Ishikawa (cell line): ENCODE measurements at regions not wholly inside any gene's neighbourhood (a gene's known extent, or its start where the extent isn't known, plus 50 kb on each side); places are given as distances from the start of the nearest gene placed in this dataset.

Experiments used
- CEBPB ChIP-seq: IDR thresholded peaks from 2 replicates; pipeline ENCODE4 v1.6.1; 2012
- CREB1 ChIP-seq: IDR thresholded peaks from 2 replicates; pipeline ENCODE4 v1.6.1; 2012; ENCODE audit warnings: low read depth
- EGR1 ChIP-seq: IDR thresholded peaks from 2 replicates; pipeline ENCODE4 v1.6.1; 2012
- EP300 ChIP-seq: IDR thresholded peaks from 2 replicates; pipeline ENCODE4 v1.6.1; 2012; ENCODE audit warnings: borderline replicate concordance
- FOXM1 ChIP-seq: IDR thresholded peaks from 2 replicates; pipeline ENCODE4 v1.6.1; 2012; ENCODE audit warnings: low read depth, borderline replicate concordance
- NFIC ChIP-seq: IDR thresholded peaks from 2 replicates; pipeline ENCODE4 v1.6.1; 2012
- RAD21 ChIP-seq: IDR thresholded peaks from 2 replicates; pipeline ENCODE4 v1.6.1; 2012; ENCODE audit warnings: low read depth
- TAF1 ChIP-seq: IDR thresholded peaks from 2 replicates; pipeline ENCODE4 v1.6.1; 2012; ENCODE audit warnings: low read depth, mild to moderate bottlenecking
- TCF12 ChIP-seq: IDR thresholded peaks from 2 replicates; pipeline ENCODE4 v1.6.1; 2012; ENCODE audit warnings: low read depth
- TEAD4 ChIP-seq: IDR thresholded peaks from 2 replicates; pipeline ENCODE4 v1.6.1; 2012
- YY1 ChIP-seq: IDR thresholded peaks from 2 replicates; pipeline ENCODE4 v1.6.1; 2012; ENCODE audit warnings: low read depth
- ZBTB7A ChIP-seq: IDR thresholded peaks from 2 replicates; pipeline ENCODE4 v1.6.1; 2012; ENCODE audit warnings: low read depth
- TF ChIP-seq, protein P1 (sequence below): IDR thresholded peaks from 2 replicates; pipeline ENCODE4 v1.6.1; 2012; ENCODE audit warnings: low read depth, mild to moderate bottlenecking
- TF ChIP-seq, protein P2 (sequence below): IDR thresholded peaks from 2 replicates; pipeline ENCODE4 v1.6.1; 2012
- TF ChIP-seq, protein P3 (sequence below): IDR thresholded peaks from 2 replicates; pipeline ENCODE4 v1.6.1; 2012

DNA sequence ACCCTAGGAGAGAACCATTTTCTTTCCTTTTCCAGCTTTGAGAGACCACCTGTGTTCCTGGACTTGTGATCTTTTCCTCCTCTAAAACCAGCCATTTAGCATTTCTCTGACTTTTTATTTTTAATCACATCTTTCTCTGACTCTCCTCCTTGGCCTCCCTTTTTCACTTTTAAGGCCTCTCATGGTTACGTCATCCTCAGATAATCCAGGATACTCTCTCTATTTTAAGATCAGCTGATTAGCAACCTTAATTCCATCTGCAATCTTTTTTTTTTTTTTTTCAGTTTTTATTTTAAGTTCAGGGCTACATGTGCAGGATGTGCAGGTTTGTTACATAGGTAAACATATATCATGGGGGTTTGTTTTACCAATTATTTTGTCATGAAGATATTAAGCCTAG is 54.0 kb downstream of the RFPL4B start:
- TF ChIP-seq TAF1, result no peak
- no peak for TF ChIP-seq CREB1
- no peak for TF ChIP-seq EGR1
- TF ChIP-seq, protein P1, sequence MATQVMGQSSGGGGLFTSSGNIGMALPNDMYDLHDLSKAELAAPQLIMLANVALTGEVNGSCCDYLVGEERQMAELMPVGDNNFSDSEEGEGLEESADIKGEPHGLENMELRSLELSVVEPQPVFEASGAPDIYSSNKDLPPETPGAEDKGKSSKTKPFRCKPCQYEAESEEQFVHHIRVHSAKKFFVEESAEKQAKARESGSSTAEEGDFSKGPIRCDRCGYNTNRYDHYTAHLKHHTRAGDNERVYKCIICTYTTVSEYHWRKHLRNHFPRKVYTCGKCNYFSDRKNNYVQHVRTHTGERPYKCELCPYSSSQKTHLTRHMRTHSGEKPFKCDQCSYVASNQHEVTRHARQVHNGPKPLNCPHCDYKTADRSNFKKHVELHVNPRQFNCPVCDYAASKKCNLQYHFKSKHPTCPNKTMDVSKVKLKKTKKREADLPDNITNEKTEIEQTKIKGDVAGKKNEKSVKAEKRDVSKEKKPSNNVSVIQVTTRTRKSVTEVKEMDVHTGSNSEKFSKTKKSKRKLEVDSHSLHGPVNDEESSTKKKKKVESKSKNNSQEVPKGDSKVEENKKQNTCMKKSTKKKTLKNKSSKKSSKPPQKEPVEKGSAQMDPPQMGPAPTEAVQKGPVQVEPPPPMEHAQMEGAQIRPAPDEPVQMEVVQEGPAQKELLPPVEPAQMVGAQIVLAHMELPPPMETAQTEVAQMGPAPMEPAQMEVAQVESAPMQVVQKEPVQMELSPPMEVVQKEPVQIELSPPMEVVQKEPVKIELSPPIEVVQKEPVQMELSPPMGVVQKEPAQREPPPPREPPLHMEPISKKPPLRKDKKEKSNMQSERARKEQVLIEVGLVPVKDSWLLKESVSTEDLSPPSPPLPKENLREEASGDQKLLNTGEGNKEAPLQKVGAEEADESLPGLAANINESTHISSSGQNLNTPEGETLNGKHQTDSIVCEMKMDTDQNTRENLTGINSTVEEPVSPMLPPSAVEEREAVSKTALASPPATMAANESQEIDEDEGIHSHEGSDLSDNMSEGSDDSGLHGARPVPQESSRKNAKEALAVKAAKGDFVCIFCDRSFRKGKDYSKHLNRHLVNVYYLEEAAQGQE, result no peak
- no peak for TF ChIP-seq CEBPB
- TF ChIP-seq TCF12, result no peak
- TF ChIP-seq, protein P2, sequence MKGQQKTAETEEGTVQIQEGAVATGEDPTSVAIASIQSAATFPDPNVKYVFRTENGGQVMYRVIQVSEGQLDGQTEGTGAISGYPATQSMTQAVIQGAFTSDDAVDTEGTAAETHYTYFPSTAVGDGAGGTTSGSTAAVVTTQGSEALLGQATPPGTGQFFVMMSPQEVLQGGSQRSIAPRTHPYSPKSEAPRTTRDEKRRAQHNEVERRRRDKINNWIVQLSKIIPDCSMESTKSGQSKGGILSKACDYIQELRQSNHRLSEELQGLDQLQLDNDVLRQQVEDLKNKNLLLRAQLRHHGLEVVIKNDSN, result no peak
- no peak for TF ChIP-seq NFIC
- no peak for TF ChIP-seq RAD21
- TF ChIP-seq EP300, result no peak
- TF ChIP-seq ZBTB7A, result no peak
- no peak for TF ChIP-seq YY1
- no peak for TF ChIP-seq TEAD4
- TF ChIP-seq, protein P3, sequence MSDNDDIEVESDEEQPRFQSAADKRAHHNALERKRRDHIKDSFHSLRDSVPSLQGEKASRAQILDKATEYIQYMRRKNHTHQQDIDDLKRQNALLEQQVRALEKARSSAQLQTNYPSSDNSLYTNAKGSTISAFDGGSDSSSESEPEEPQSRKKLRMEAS, result no peak
- TF ChIP-seq FOXM1, result no peak

DNA sequence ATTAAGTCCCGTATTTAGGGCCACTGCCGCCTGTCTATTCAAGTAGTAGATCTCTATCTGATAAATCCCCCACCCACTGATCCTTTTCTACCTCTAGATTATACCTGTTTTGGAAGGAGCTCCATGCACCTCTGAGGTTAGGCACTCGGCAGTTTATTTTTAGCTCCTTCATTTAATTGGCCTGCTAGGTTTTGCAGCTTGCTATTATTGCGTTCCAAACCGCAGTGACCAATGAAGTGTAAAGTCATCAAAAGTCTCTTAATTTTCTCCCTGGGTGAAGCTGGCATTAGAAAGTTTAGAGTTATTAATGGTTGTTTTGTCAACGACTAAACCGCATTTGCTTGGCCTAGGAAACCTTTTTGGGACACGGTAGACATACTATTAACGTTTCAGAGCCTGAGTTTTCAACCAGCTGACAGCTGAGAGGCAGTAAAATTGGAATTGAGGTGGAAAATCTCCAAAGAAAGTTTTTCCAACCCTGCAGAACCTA is 60.0 kb downstream of the RFPL4B start:
- TF ChIP-seq TEAD4, result no peak
- TF ChIP-seq, protein P1, result no peak
- no peak for TF ChIP-seq TAF1
- no peak for TF ChIP-seq NFIC
- TF ChIP-seq CEBPB, result no peak
- TF ChIP-seq RAD21, result no peak
- TF ChIP-seq YY1, result no peak
- no peak for TF ChIP-seq FOXM1
- TF ChIP-seq ZBTB7A, result no peak
- no peak for TF ChIP-seq CREB1
- TF ChIP-seq, protein P3, result no peak
- TF ChIP-seq EGR1, result no peak
- TF ChIP-seq, protein P2, result no peak

DNA sequence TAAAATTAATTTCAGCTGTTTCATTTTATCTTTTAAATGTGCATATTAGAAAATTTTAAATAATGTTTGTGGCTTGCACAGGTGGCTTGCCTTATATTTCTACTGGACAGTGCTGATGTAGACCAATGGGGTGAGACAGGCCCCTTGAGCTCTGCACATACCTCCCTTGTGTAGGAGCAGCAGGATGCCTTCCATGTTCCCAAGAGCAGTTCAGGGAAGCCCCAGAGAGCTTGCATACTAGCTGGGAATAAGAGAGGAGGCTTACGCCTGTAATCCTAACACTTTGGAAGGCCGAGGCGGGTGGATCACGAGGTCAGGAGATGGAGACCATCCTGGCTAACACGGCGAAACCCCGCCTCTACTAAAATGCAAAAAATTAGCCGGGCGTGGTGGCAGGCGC is 61.4 kb downstream of the RFPL4B start:
- TF ChIP-seq ZBTB7A (no peak), TAF1 (no peak), NFIC (no peak), EP300 (no peak), CREB1 (no peak), TCF12 (no peak), FOXM1 (no peak), YY1 (no peak), RAD21 (no peak), EGR1 (no peak), CEBPB (no peak), TEAD4 (no peak)
- TF ChIP-seq, protein P2, result no peak
- TF ChIP-seq, protein P3, result no peak
- TF ChIP-seq, protein P1, result no peak

DNA sequence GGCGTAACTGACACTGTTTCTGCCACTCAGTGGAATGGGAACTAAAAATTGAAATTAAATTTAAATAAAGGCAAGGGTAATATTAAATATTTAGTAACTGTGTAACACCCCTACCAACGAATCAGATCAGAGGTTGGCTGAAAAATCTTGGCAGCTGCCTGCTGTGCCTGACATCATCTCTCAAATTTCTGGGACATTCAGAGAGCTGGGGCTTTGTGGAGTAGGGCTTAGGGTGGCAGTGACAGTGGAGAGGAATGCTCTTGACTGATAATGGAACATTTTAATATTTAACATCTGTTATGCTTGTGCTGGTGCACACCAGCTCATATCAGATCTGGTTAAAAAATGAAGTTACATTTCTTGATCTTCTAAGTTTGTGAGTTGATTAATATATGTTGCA is 62.2 kb downstream of the RFPL4B start:
- TF ChIP-seq TAF1 (no peak), EGR1 (no peak), ZBTB7A (no peak), YY1 (no peak), NFIC (no peak), CEBPB (no peak), CREB1 (no peak), FOXM1 (no peak)
